ENCODE measurements at regions not wholly inside any gene's neighbourhood (a gene's known extent, or its start where the extent isn't known, plus 50 kb on each side); places are given as distances from the start of the nearest gene placed in this dataset.

- intact Hi-C loops (cut with DNase I), result no loop called here
Observed at GRCh38 chr7:41540601-41541000, 162.3 kb downstream of the INHBA start.

GRCh38 chr7:41538810-41539724 is 163.8 kb downstream of the INHBA start:
- 28% methylated on average over 8 of the region's 8 CpGs for WGBS
- intact Hi-C loops (cut with DNase I), result no loop called here
- Histone ChIP-seq H3K36me3 (no peaks in the 10 kb centered on the region), H3K27ac (no peak overlapping the region), H3K27me3 (replicated peaks; ENCODE audit: insufficient read depth) (no peaks in the 10 kb centered on the region), H3K4me1 (replicated peaks) (no peaks in the 10 kb centered on the region), H3K4me3 (no peak overlapping the region), H3K9me3 (no peaks in the 10 kb centered on the region)
- DNase-seq (ENCODE audit: low spot score), result no peak
- TF ChIP-seq CTCF (IDR thresholded peaks at IDR 0.05) (no peak), POLR2A (IDR thresholded peaks at IDR 0.05) (no peak), POLR2AphosphoS5 (IDR thresholded peaks at IDR 0.05) (no peak)

More at GRCh38 chr7:41540601-41541000, 162.3 kb downstream of the INHBA start:
- no peaks in the 10 kb centered on the region for H3K9me3 ChIP-seq
- H3K36me3 ChIP-seq, result no peaks in the 10 kb centered on the region
- no peaks in the 10 kb centered on the region for H3K4me1 ChIP-seq (replicated peaks)
- no peak overlapping the region for H3K4me3 ChIP-seq
- no peaks in the 10 kb centered on the region for H3K27me3 ChIP-seq (replicated peaks; ENCODE audit: insufficient read depth)
- WGBS, result 100% methylated on average over 3 of the region's 3 CpGs
- no peak for DNase-seq (ENCODE audit: low spot score)
- no peak overlapping the region for H3K27ac ChIP-seq
- TF ChIP-seq POLR2AphosphoS5 (IDR thresholded peaks at IDR 0.05) (no peak), CTCF (IDR thresholded peaks at IDR 0.05) (no peak), POLR2A (IDR thresholded peaks at IDR 0.05) (no peak)

DNA sequence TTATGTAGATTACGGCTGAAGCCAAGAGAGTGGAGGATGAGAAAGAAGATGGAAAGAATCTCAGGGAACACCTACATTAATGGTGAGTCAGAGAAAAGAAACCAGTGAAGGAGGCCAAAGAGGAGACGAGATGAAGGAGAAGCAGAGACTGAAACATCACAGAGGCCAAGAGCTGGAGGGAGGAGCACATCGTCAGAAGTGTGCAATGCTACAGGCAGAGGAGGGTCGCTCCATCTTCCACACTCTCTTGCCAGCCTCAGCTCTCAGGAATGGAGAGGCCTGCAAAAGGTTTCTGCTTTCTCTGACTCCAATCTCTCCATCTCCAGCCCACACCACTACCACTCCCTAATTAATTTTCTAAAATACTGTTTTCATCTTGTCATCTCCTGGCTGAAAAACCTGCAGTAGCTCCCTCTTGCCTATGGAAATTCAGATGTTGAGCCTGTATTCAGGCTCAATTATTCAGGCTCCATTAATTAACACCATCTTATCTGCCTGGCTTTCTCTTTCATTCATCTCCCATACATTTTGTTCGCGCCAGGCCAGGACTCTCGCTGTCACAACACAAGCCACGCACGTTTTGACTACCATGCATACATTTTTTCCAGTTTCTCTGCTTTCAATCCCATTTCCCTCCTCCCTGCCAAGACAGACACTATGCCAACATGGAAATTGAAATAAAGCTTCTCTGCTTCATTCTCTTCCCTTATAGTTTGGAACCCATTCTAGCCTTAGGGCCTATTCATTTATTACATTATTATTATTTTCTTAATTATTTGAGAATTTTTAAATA is 165.8 kb downstream of the INHBA start:
- WGBS, result 87% methylated on average over 9 of the region's 9 CpGs
- no peak for DNase-seq (ENCODE audit: low spot score)
- no peaks in the 10 kb centered on the region for H3K36me3 ChIP-seq
- no peak overlapping the region for H3K4me3 ChIP-seq
- H3K9me3 ChIP-seq, result no peaks in the 10 kb centered on the region
- no peaks in the 10 kb centered on the region for H3K4me1 ChIP-seq (replicated peaks)
- H3K27ac ChIP-seq, result no peak overlapping the region
- intact Hi-C loops (cut with DNase I), result no loop called here
- no peak for TF ChIP-seq POLR2A (IDR thresholded peaks at IDR 0.05)
- no peak for TF ChIP-seq POLR2AphosphoS5 (IDR thresholded peaks at IDR 0.05)
- no peaks in the 10 kb centered on the region for H3K27me3 ChIP-seq (replicated peaks; ENCODE audit: insufficient read depth)

DNA sequence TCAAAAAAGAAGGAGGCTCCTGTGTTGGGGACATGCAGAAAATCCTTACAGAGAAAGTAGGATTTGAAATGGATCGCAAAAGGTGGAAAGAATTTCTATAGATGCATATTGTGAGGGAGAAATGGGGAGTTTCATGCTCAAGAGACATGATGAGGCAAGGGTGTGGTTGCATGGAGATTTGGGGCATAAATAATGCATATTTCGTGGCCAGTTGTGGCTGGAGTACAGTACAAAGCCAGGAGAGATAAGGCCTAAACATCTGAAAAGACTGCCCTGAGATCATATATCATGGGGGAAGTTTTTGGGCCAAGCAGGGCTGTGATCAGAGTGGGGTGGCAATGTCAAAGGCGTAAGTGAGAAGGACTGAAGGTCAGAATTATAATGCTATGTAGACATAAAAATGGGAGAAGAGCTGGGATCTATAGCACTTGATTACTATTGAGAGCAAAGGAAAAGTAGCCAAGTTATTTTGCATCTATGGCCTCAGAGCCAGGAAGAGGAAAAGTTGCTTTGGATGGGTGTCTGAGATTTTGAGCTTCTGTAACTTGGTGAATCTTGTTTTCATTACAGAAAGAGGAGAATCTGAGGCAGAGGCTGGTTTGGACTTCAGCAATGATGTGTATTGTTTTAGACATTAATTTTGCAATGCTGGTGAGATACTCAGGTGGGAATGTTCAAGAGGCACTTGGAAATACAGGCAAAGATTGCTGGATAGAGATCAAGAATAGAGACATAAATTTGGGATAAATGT is 166.6 kb downstream of the INHBA start:
- H3K4me1 ChIP-seq (replicated peaks), result no peaks in the 10 kb centered on the region
- no peaks in the 10 kb centered on the region for H3K27me3 ChIP-seq (replicated peaks; ENCODE audit: insufficient read depth)
- 91% methylated on average over 3 of the region's 3 CpGs for WGBS
- intact Hi-C loops (cut with DNase I), result no loop called here
- no peaks in the 10 kb centered on the region for H3K9me3 ChIP-seq
- DNase-seq (ENCODE audit: low spot score), result no peak
- TF ChIP-seq POLR2A (IDR thresholded peaks at IDR 0.05), result no peak
- no peak for TF ChIP-seq POLR2AphosphoS5 (IDR thresholded peaks at IDR 0.05)
- no peak for TF ChIP-seq CTCF (IDR thresholded peaks at IDR 0.05)
- H3K4me3 ChIP-seq, result no peak overlapping the region
- H3K36me3 ChIP-seq, result no peaks in the 10 kb centered on the region
- no peak overlapping the region for H3K27ac ChIP-seq

- no peak for TF ChIP-seq POLR2A (IDR thresholded peaks at IDR 0.05)
- no peak for TF ChIP-seq CTCF (IDR thresholded peaks at IDR 0.05)
- TF ChIP-seq POLR2AphosphoS5 (IDR thresholded peaks at IDR 0.05), result no peak
- no peak overlapping the region for H3K4me3 ChIP-seq
- intact Hi-C loops (cut with DNase I), result no loop called here
- H3K4me1 ChIP-seq (replicated peaks), result no peaks in the 10 kb centered on the region
- no peak overlapping the region for H3K27ac ChIP-seq
- H3K36me3 ChIP-seq, result no peaks in the 10 kb centered on the region
- H3K27me3 ChIP-seq (replicated peaks; ENCODE audit: insufficient read depth), result no peaks in the 10 kb centered on the region
- no peak for DNase-seq (ENCODE audit: low spot score)
- WGBS, result 96% methylated on average over 6 of the region's 6 CpGs
- H3K9me3 ChIP-seq, result no peaks in the 10 kb centered on the region
Observed at GRCh38 chr7:41529831-41530230, 173.1 kb downstream of the INHBA start.
